HG02588 (cell line): ENCODE measurements at regions not wholly inside any gene's neighbourhood (a gene's known extent, or its start where the extent isn't known, plus 50 kb on each side); places are given as distances from the start of the nearest gene placed in this dataset.

Experiments used
- ATAC-seq: cut with Tn5 transposase; IDR thresholded peaks from one replicate; pipeline ENCODE4 v1.9.1; 2021; ENCODE audit warnings: mild to moderate bottlenecking, moderate library complexity; ENCODE audit not compliant: unreplicated experiment

DNA sequence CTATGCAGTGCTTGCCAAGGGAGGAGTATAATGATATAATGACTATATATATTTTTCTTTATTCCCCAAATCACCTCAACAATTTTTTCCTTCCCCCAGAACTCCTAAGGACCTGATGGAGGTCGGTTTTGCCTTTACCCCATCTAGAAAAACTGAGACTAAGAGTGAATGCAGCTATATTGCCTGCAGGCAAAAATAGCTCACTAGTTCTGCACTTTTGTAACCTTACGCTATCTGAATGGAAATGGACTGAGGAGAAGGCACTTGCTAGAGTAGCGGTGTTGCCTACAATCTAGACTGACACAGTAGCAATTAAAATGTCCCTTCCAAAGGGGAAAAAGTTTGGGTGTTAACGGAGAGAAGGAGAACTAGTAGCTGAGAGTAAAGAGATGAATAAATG, 379.5 kb upstream of the SEMA6D start:
- ATAC-seq, result no peak

DNA sequence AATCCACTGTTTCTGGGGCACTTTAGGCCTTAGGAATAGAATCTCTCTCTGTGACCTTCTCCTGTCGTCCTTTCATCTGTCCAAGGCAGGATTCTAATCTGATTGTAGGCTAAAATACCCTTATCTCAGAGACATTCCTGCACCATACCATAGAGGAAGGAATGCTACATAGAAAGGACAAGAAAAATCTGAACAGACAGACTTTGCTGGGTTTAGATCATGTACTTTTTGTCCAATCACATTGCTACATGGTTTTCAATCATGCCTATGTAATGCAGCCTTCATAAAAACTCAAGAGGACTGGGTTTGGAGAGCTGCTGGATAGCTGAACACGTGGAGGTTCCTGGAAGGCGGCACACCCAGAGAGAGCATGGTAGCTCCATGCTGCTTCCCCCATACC, 378.5 kb upstream of the SEMA6D start:
- ATAC-seq, result no peak

DNA sequence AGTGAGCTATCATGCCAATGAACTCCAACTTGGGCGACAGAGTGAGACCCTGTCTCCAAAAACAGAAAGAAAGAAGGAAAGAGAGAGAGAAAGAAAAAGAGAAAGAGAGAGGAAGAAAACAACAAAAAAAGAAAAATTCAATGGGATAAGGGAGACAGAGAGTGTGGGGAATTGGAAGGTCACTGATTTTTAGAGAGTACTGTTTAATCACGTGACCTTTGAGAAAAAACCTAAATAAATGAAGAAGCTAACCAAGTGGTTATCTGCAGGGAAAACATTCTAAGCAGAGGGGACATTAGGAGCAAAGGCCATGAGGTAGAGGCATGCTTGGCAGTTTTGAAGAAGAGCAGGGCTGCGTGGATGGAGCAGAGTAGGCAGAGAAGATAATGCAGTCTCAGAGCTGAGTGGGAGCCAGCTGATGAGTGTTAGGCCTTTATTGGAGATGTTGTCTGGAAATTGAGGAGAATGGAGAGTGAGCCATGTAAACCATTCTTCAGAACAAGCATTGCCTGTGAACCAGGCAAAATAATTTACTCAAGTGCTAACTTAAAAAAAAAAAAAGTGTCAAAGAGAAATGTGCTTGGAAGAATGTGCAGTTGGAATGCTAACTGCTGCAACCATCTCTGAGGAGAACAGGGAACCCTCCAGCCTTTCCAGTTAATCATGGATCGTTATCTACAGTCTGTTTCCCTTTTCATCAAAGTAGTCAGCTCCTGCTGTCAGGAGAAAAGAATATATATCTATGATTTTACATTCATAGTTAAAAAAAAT, 377.3 kb upstream of the SEMA6D start:
- ATAC-seq, result no peak

DNA sequence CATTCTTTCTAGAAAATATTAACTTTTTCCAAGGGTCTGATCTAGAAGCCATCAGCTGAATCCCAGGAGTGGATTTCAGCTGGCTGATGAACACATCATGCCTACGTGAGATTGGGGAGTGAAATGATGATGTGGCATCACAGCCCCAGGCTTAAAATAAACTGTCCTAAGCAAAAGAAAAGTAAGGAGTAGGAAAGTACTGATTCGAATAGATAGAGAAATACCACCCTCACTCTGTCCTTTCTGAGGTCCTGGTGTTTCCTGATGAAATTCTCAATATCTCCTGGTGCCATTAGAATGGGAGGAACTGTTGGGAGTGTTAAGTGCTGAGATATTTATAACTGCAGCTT, 376.8 kb upstream of the SEMA6D start:
- ATAC-seq, result no peak

DNA sequence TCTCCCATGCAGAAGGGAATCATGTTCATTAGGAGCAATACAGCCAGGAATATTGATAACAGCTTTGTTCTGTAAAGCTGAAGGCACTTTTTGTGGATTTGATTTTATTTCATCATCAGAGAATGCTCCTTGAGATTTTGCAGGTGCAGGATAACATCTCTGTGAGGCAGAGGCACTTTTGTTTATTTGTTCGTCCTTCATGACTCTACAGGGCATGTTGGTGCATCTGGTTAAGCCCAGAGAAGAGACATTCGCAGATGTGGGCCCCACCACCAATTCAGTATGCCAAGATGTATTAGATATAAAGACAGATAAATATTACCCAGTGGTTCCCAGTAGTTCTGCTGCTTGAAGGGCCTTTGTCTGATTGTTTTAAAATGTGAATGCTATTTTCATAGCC, 368.1 kb upstream of the SEMA6D start:
- ATAC-seq, result no peak

DNA sequence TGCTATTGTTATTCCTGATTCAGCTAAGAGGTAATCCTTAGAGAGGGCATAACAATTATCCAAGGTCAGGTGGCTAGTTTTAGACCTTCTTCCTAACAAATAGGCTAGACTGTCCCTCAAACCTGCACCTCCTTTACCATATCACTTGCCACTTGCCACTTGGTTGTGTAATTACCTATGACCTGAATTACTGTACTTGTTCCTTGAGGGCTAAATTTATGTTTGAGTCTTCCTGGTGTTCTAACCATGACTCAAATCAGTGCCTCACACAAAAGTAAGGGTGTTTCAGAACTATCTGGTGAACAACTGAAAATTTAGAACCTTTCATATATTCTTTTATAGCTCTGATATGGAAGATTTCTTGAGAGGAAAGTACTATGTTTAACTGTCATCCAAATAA, 365.8 kb upstream of the SEMA6D start:
- ATAC-seq, result no peak

DNA sequence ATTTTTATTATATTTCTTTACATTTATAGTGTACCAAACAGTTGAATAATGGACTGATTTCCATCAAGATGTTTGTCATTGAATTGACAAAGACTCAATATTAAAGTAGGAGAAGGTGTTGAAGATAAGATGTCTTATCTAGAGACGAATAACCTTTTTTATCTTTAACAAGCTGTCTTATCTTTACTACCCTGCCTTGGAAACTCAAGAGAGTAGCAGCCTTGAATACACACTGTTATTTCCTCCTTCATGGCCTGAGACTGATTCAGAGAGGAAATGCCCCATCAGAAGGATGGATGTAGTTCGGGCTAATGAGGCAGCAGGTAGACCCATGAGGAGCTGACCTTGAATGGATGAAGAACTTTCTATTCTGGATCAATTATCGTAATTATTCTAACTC, 365.1 kb upstream of the SEMA6D start:
- ATAC-seq, result no peak

DNA sequence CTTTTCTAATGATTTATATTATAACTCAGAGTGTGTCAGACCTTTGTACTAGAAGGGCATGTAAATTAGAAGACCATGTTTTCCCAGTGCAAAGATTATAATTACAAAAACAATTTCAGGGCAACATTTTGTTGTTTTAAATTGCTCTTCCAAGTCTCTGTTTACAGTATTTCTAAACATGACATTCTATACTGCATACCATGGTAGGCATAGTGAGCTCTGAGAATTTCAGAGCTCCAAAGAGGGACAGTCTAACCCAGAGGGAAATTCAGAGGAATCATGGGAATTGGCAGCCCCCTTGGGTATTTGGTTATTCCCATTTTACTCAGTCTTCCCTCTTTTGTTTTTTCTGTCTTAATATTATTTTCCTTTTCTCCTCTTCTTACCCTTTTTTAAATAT, 361.5 kb upstream of the SEMA6D start:
- no peak for ATAC-seq

DNA sequence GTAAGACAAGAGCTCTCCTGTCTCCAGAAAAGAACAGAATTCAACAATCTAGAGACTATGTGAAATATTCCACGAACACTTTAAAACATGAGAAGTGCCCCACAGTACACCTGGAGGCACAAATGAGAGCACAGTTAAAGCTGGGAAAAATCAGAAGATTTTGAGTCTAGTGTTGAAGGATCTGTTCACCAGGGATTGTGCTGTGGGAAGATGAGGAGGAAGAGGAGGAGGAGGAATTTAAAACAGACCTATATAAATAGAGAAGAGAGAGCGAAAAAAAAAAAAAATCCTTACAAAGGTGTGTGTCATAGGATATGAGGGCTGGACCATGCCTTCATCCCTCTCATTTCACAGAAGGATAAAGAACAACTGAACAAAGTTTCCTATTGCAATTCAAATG, 361.0 kb upstream of the SEMA6D start:
- no peak for ATAC-seq

DNA sequence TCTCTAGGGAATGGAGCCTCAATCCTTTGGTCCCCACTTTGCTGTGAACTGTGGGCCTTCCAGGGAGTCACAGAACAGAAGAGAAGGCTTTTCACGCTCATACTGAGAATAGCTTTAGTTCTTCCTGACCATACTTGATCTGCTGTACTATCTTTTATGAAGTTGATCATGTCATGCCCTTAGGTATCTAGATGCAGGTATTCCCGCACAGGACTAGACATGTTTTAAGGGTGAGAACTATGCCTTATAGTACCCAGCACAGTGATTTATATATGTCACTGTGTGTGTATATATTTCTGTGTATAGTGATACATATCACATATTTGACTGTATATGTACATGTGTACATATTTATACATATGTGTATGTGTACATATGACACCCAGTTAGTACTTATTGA, 358.4 kb upstream of the SEMA6D start:
- no peak for ATAC-seq

DNA sequence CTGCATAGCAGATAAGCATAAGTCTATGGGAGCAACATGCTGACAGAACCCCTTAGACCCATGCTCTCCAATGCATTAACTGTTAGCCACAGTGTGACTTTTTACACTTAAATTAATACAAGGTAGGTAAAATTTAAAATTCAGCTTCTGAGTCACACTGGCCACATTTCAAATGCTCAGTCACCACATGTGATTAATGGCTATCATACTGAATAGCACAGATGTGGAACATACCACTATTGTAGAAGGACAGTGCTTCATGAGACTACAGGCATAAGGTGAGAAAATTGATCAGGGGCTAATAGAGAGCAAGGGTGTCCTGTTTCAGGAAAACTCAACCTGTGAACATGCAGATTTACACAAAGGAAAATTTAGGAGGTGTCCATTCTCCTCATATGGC, 357.0 kb upstream of the SEMA6D start:
- ATAC-seq, result no peak

DNA sequence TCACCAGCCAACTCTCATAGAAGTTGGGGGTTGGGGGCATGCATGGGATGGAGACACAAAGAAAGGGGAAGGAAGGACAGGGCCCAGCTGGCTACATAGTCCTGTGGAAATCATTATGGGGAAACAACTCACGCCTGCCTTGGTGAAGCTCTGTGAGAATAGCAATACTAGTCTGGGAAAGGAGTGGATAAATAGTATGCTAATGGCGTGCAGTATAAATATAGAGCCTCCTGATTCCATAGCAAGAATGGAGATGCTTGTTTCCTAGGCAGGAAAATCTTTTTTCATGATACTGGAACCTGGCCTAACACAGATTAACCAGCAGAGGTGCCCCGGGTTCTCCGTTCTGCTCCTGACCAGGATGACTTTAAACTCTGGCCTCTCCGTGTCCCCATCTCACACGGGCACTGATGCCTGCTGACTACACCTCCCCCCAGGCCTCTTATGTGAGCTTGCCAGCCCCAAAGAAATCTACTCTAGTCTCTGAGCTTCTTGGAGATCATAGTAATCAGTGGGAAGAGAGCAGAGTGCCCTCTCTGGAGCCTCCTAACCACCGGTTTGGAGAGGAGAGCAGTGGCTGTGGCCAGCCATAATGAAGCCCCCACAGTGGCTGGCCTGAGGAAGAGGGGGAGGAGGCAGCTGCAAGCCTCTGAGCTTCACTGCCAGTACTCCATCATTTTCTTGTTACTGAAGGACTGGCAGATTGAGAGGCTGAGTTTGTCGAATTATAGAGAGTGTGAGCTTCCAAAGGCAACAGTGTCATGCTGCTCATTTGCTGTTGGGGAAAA, 355.0 kb upstream of the SEMA6D start:
- ATAC-seq, result no peak

DNA sequence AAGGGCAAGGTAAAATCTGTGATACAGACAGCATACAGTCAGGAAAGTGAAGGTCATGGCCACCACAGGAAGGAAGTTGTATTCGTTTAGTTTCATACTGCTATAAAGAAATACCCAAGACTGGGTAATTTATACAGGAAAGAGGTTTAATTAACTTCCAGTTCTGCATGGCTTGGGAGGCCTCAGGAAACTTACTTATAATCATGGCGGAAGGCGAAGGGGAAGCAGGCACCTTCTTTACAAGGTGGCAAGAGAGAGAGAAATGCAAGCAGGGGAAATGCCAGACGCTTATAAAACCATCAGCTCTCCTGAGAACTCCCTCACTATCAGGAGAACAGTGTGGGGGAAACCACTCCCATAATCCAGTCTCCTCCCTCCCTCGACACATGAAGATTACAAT, 353.7 kb upstream of the SEMA6D start:
- ATAC-seq, result no peak

DNA sequence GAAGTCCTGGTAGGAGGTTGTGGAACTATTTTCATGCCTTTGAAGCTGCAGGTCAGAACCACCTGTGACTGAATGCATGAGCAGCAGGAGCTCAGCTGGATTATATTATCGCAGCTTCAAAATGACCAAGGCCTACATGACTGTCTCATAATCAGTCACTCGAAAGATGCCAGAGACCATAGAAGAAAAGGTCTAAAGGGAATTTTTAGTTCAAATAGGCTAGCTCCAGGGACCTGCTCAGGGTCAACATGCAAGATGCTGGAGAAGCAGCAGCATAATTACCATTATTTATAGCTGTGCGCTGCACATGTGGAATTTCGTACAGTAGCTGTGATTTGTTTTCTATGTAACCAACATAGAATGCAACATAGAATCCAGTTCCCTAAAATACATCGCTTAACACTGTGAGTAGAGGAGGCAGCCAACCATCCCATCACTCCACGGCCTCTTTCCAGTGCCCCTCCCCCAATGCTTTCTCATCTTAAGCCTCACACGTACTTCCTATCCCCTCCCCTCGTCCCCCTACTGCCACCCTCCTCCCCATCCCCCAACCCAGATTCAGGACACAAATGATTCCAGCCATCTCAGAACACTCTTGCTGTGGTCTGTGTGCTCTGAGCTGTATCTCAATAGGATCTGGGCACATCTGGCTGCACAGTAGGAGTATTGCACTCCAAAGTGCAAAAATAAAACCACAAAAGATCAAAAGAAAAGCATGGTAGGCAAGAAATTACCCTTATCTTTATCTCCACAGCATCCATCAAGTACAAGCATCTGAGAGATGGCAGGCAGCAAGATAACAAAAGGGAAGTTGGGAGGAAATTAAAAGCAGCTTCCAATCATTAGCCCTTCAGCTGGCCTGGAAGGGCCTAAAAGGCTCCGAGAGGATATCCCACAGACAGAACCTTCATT, 352.8 kb upstream of the SEMA6D start:
- no peak for ATAC-seq

DNA sequence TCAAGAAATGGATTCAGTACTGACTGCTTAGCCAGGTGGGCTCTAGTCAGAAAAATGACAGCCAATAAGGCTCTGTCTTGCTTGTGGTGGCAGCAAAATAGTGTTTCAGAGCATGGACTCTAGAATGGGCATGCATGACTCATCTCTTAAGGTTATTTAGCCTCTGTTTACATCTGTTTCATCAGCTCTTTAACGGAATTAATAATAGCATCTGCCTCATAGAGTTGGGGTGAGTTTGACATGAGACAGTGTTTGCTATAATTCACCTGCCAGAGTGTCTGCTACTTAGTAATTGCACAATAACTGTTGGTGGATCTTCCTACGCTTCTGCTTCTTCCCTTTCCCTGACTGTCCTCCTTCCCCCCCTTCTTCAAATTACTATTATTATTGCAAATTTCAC, 350.4 kb upstream of the SEMA6D start:
- no peak for ATAC-seq

DNA sequence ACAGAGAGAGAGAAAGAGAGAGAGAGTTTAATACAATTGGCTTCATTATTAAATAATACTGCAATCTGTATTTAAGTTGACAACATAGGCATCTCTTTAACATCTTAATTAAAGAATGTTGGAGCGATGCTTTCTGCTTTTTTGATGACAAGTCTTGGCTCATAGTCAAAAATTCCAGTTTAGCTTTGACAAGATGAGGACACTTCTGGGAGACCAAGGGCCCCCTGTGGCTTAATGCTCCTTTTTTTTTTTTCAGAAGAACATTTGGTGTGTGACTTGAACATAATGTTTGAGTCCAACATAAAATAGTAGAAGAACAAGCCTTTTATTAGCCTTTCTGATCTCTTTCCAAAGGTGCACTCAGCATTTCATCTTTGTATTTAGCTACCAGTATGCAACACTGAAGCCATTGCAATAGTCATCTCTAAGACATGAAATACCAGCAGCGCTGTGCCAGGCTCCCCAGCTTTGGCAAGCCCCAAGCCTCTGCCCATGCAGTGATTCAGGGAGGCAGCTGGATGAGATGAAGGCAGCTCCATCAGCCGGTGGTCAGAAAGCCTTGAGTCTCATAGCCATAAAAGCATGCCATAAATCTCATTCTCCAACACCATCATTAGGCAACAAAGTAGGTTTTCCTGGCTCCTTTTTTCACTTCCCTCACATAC, 349.4 kb upstream of the SEMA6D start:
- no peak for ATAC-seq

DNA sequence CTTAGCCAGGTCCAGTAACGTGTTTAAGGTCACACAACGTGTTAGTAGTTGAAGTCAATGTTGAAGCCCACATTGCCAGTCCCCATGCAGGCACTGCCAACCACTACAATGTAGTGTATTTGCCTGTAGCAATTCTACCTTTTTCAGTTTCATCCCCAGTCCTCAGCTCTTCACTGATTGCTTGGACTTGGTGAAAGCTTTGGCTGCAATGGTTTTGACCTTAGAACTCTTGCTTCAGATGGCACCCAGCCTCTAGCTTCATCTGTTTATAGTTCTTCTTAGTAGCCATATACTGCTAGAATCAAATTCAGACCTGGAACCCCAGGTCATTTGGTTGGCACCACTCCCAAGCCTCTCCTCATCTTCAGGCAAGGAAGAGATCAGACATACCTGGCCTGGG, 345.4 kb upstream of the SEMA6D start:
- ATAC-seq, result no peak

DNA sequence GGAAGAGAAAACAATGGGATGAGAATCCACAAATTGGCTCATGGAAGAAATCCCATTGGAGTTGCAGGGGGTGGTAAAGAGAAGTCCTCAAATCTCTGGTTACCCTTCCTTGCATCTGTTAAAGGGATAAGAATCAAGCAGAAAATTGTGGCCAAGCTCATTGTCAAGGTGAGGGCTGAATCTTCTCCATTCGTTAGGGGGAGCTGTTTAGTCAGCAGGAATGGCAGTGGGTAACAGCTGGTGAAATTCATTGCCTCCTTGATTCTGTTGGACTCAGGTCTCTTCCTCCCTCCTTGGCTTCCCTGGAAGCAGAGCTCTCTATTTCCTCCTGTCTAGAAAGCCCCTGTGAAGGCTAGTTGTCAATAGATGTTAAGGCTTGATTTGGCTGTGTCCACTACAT, 343.1 kb upstream of the SEMA6D start:
- ATAC-seq, result no peak

DNA sequence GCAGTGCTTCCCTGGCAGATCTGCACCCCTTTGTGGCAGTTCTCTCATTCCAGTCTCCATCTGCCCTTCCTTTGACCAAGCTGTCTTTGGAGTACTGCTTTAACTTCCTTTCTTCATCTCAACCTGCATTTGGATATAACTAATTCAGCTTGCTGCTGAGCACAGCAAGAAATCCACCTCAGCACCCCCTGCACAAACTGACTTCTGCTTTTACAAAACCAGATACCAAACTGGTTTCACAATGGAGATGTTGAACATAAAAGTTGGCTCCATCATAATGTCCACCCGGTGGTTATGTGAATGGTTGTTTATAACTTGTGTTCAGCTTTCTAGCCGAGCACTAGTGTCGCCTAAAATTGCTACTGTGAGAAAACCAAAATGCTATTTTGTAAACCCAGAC, 341.1 kb upstream of the SEMA6D start:
- no peak for ATAC-seq

DNA sequence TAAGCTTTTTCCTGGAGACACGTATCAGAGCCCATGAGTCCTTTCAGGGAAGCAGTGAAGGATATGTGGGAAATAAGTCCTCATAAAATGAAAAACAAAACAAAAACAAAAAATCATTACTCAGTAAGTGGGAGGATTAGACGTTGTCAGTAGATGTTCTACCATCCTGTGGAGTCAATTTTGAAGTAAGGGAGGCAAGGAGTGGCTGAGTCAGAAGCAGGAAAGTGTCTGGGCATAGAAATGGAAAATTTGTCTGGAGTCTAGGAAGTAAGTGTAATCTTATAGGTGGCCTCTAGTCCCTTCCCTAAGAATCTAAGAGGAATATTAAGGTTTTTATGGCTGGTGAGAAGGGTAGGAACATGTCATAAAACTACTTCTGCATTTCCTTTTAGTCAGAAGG, 339.8 kb upstream of the SEMA6D start:
- no peak for ATAC-seq

DNA sequence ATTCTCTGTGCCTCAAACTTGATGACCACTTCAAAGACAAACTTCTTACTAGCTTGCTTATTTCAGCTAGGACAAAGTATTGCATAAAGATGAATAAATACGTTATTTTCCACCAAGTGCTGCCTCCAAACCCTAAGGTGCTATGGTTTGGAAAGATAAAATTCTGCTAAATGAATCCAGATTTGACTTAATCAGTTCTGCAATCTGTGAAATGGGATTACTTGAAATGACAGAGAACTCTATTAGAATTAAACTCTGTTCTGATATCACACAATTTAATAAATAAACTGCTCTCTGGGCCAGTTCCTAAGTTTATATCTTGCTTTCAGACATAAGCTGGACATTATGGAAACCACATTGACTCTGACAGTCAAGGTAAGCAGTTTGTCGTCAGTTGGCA, 338.8 kb upstream of the SEMA6D start:
- no peak for ATAC-seq
